ENCODE measurements at regions not wholly inside any gene's neighbourhood (a gene's known extent, or its start where the extent isn't known, plus 50 kb on each side); places are given as distances from the start of the nearest gene placed in this dataset.

DNA sequence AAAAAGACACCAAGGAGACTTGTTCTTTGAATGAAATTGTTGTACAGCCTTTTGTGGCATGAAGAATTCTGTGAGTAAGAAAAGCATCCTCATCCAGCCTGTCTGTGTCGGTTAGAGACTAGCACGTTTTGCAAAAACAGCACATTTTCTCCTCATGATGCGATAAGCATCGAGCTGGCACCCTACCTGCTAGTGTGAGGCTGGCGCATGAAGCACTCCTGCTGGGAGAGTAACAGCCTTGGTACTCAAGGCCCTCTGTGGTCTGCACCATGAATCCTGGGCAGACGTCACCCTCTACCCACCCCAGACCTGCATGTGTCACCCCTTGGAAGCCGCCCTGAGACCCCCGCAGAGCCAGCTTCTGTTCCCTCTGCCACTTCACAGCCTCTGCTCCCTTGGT is 92.6 kb upstream of the TMEM132E start:
- no peak for FAIRE-seq
- no peaks in the 10 kb centered on the region for H3K9me3 ChIP-seq (ENCODE audit: control insufficient read depth in 2 of 3, insufficient read depth in 1 of 3, low read length in 3 of 3)
- no peaks in the 10 kb centered on the region for H3K27me3 ChIP-seq (ENCODE audit: control insufficient read depth, insufficient read depth, low read length)
- no peak overlapping the region for H3K4me3 ChIP-seq (ENCODE audit: low read length in 3 of 3)
- no peak overlapping the region for H3K27ac ChIP-seq (ENCODE audit: low read depth in 2 of 2, low read length in 2 of 2)
- H3K36me3 ChIP-seq (ENCODE audit: control insufficient read depth in 2 of 3, insufficient read depth in 3 of 3, low read length in 3 of 3): no peaks in the 10 kb centered on the region
- no peaks in the 10 kb centered on the region for H3K4me1 ChIP-seq (ENCODE audit: control insufficient read depth in 2 of 3, insufficient read depth in 2 of 3, low read depth in 1 of 3, low read length in 3 of 3)
- no peak for DNase-seq
- TF ChIP-seq CTCF (IDR thresholded peaks at IDR 0.05; ENCODE audit: borderline replicate concordance, extremely low read depth, insufficient read depth): no peak
- intact Hi-C loops (cut with DNase I): no loop called here
- no peak overlapping the region for H3K9ac ChIP-seq (ENCODE audit: low read length in 3 of 3)

DNA sequence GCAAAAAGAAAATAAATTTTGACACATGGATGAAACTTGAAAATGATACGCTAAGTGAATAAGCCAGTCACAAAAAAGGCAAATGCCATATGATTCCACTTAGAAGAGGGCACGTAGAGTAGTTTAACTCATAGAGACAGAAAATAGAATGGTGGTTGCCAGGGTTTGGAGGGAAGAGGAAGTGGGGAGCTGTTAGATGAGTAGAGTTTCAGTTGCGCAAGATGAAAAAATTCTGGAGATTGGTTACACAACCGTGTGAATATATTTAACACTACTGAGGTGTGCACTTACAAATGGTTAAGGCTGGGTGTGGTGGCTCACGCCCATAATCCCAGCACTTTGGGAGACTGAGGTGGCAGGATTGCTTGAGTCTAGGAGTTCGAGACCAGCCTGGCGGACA is 93.4 kb upstream of the TMEM132E start:
- Histone ChIP-seq H3K9ac (ENCODE audit: low read length in 3 of 3) (no peak overlapping the region), H3K9me3 (ENCODE audit: control insufficient read depth in 2 of 3, insufficient read depth in 1 of 3, low read length in 3 of 3) (no peaks in the 10 kb centered on the region), H3K4me3 (ENCODE audit: low read length in 3 of 3) (no peak overlapping the region), H3K27ac (ENCODE audit: low read depth in 2 of 2, low read length in 2 of 2) (no peak overlapping the region), H3K36me3 (ENCODE audit: control insufficient read depth in 2 of 3, insufficient read depth in 3 of 3, low read length in 3 of 3) (no peaks in the 10 kb centered on the region), H3K27me3 (ENCODE audit: control insufficient read depth, insufficient read depth, low read length) (no peaks in the 10 kb centered on the region), H3K4me1 (ENCODE audit: control insufficient read depth in 2 of 3, insufficient read depth in 2 of 3, low read depth in 1 of 3, low read length in 3 of 3) (no peaks in the 10 kb centered on the region)
- intact Hi-C loops (cut with DNase I): no loop called here
- FAIRE-seq (no peak), DNase-seq (no peak)
- no peak for TF ChIP-seq CTCF (IDR thresholded peaks at IDR 0.05; ENCODE audit: borderline replicate concordance, extremely low read depth, insufficient read depth)

GRCh38 chr17:34484193-34484733 is 95.1 kb upstream of the TMEM132E start:
- intact Hi-C loops (cut with DNase I): no loop called here
- H3K9ac ChIP-seq (ENCODE audit: low read length in 3 of 3): no peak overlapping the region
- H3K27me3 ChIP-seq (ENCODE audit: control insufficient read depth, insufficient read depth, low read length): no peaks in the 10 kb centered on the region
- no peaks in the 10 kb centered on the region for H3K9me3 ChIP-seq (ENCODE audit: control insufficient read depth in 2 of 3, insufficient read depth in 1 of 3, low read length in 3 of 3)
- H3K4me3 ChIP-seq (ENCODE audit: low read length in 3 of 3): no peak overlapping the region
- no peaks in the 10 kb centered on the region for H3K36me3 ChIP-seq (ENCODE audit: control insufficient read depth in 2 of 3, insufficient read depth in 3 of 3, low read length in 3 of 3)
- no peak for FAIRE-seq
- no peaks in the 10 kb centered on the region for H3K4me1 ChIP-seq (ENCODE audit: control insufficient read depth in 2 of 3, insufficient read depth in 2 of 3, low read depth in 1 of 3, low read length in 3 of 3)
- H3K27ac ChIP-seq (ENCODE audit: low read depth in 2 of 2, low read length in 2 of 2): no peak overlapping the region
- TF ChIP-seq CTCF (IDR thresholded peaks at IDR 0.05; ENCODE audit: borderline replicate concordance, extremely low read depth, insufficient read depth): no peak
- no peak for DNase-seq

DNA sequence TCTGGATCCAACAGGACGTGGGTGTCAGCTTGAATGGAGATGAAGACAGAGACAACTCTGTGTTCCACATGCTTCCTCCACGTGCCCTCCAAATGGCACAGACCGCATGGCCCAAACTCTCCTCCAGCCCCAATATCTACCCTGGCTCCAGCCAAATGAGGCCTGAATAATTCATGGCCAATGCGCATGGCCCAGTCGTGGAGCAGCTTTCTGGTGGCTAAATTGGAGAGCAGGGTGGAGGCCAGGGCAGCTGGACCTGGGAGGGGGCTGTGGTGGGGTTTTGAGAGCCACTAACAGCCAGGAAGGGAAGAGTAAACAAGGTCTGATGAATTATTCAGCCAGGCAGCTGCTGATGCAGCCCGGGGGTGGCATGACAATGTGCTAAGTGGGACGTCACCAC is 96.7 kb upstream of the TMEM132E start:
- H3K27me3 ChIP-seq (ENCODE audit: control insufficient read depth, insufficient read depth, low read length): no peaks in the 10 kb centered on the region
- H3K36me3 ChIP-seq (ENCODE audit: control insufficient read depth in 2 of 3, insufficient read depth in 3 of 3, low read length in 3 of 3): no peaks in the 10 kb centered on the region
- intact Hi-C loops (cut with DNase I): no loop called here
- no peak overlapping the region for H3K9ac ChIP-seq (ENCODE audit: low read length in 3 of 3)
- no peak overlapping the region for H3K27ac ChIP-seq (ENCODE audit: low read depth in 2 of 2, low read length in 2 of 2)
- FAIRE-seq: no peak
- no peaks in the 10 kb centered on the region for H3K4me1 ChIP-seq (ENCODE audit: control insufficient read depth in 2 of 3, insufficient read depth in 2 of 3, low read depth in 1 of 3, low read length in 3 of 3)
- H3K9me3 ChIP-seq (ENCODE audit: control insufficient read depth in 2 of 3, insufficient read depth in 1 of 3, low read length in 3 of 3): no peaks in the 10 kb centered on the region
- no peak overlapping the region for H3K4me3 ChIP-seq (ENCODE audit: low read length in 3 of 3)
- TF ChIP-seq CTCF (IDR thresholded peaks at IDR 0.05; ENCODE audit: borderline replicate concordance, extremely low read depth, insufficient read depth): no peak
- no peak for DNase-seq
